ENCODE measurements at regions not wholly inside any gene's neighbourhood (a gene's known extent, or its start where the extent isn't known, plus 50 kb on each side); places are given as distances from the start of the nearest gene placed in this dataset.

GRCh38 chr2:163419000-163419830 lies 316.6 kb downstream of the FIGN start:
- ATAC-seq, result no peak
- no peak for TF ChIP-seq CTCF (IDR thresholded peaks at IDR 0.05)
- intact Hi-C loops (cut with DNase I), result no loop called here

GRCh38 chr2:163417596-163418337 lies 318.0 kb downstream of the FIGN start:
- no peak for DNase-seq
- ATAC-seq, result no peak
- Histone ChIP-seq H3K9me3 (no peaks in the 10 kb centered on the region), H3K4me3 (no peak overlapping the region), H3K4me1 (no peaks in the 10 kb centered on the region), H3K27ac (no peak overlapping the region), H3K27me3 (no peaks in the 10 kb centered on the region), H3K36me3 (no peaks in the 10 kb centered on the region)
- TF ChIP-seq CTCF (IDR thresholded peaks at IDR 0.05), result no peak
- intact Hi-C loops (cut with DNase I), result no loop called here

More at GRCh38 chr2:163419000-163419830, 316.6 kb downstream of the FIGN start:
- no peaks in the 10 kb centered on the region for H3K27me3 ChIP-seq
- no peak overlapping the region for H3K4me3 ChIP-seq
- H3K36me3 ChIP-seq, result no peaks in the 10 kb centered on the region
- H3K9me3 ChIP-seq, result no peaks in the 10 kb centered on the region
- no peak overlapping the region for H3K27ac ChIP-seq
- H3K4me1 ChIP-seq, result no peaks in the 10 kb centered on the region
- no peak for DNase-seq

- Histone ChIP-seq H3K27me3 (no peaks in the 10 kb centered on the region), H3K9me3 (no peaks in the 10 kb centered on the region), H3K36me3 (no peaks in the 10 kb centered on the region), H3K27ac (no peak overlapping the region), H3K4me3 (no peak overlapping the region), H3K4me1 (no peaks in the 10 kb centered on the region)
- no peak for TF ChIP-seq CTCF (IDR thresholded peaks at IDR 0.05)
- ATAC-seq, result no peak
- no peak for DNase-seq
- intact Hi-C loops (cut with DNase I), result no loop called here
Measured at GRCh38 chr2:163414121-163414520, 321.7 kb downstream of the FIGN start.

GRCh38 chr2:163407296-163407695 lies 328.5 kb downstream of the FIGN start:
- DNase-seq (peak in 1 of 4 donors; percentile 3), ATAC-seq (peak; percentile 66)
- no peaks in the 10 kb centered on the region for H3K36me3 ChIP-seq
- TF ChIP-seq CTCF (IDR thresholded peaks at IDR 0.05), result no peak
- no peak overlapping the region for H3K4me3 ChIP-seq
- no peaks in the 10 kb centered on the region for H3K9me3 ChIP-seq
- H3K27ac ChIP-seq, result no peak overlapping the region
- H3K4me1 ChIP-seq, result no peaks in the 10 kb centered on the region
- intact Hi-C loops (cut with DNase I), result no loop called here
- no peaks in the 10 kb centered on the region for H3K27me3 ChIP-seq

GRCh38 chr2:163405298-163405697 lies 330.5 kb downstream of the FIGN start:
- no peak overlapping the region for H3K27ac ChIP-seq
- H3K9me3 ChIP-seq, result no peaks in the 10 kb centered on the region
- no peak for TF ChIP-seq CTCF (IDR thresholded peaks at IDR 0.05)
- H3K27me3 ChIP-seq, result no peaks in the 10 kb centered on the region
- intact Hi-C loops (cut with DNase I), result no loop called here
- ATAC-seq (no peak), DNase-seq (no peak)
- no peak overlapping the region for H3K4me3 ChIP-seq
- no peaks in the 10 kb centered on the region for H3K36me3 ChIP-seq
- no peaks in the 10 kb centered on the region for H3K4me1 ChIP-seq
